ENCODE measurements at regions not wholly inside any gene's neighbourhood (a gene's known extent, or its start where the extent isn't known, plus 50 kb on each side); places are given as distances from the start of the nearest gene placed in this dataset.

DNA sequence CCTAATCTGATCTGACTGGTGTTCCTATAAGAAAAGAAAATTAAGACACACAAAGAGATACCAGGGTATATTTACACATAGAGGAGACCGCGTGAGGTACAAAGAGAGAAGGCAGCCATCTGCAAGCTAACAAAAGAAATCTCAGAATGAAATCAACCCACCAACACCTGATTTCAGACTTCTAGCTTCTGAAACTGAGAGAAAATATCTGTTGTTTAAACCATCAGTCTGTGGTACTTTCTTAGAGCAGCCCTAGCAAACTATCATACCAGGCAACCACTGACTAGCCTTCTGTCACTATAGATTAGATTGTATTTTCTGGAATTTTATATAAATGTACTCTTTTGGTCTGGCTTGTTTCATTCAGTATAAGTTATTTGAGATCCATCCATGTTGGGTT, 779.3 kb upstream of the ACO1 start:
- intact Hi-C loops (cut with DNase I; ENCODE audit: low total_unique reads), result no loop called here
- 96 to 98% methylated on average over 2 of the region's 2 CpGs for WGBS, 2 donors
- H3K4me3 ChIP-seq, result no peak overlapping the region

DNA sequence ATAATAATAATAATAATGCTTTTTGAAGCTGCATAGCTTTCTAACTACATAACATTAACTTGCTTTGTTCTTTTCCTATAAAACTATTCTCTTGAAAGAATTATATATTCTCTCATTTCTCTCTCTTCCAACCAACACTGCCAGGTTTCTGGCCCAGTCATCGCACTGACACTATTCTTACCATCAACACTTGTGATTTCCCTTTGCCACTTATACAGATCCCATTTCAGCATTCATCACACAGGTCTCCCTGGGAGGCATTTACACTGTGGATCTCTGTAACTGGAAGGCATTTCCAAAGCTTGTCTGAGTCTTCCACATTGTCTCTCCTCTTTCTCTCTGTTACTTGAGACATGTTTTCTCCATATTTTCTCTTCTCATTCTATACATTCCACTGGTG, 777.8 kb upstream of the ACO1 start:
- Histone ChIP-seq H3K4me3 (no peak overlapping the region), H3K27ac (no peak overlapping the region), H3K4me1 (no peaks in the 10 kb centered on the region), H3K9me3 (no peaks in the 10 kb centered on the region), H3K36me3 (ENCODE audit: low read depth, missing control alignments) (no peaks in the 10 kb centered on the region), H3K27me3 (no peaks in the 10 kb centered on the region)
- TF ChIP-seq POLR2A (IDR thresholded peaks at IDR 0.05), result no peak
- TF ChIP-seq, protein P1, sequence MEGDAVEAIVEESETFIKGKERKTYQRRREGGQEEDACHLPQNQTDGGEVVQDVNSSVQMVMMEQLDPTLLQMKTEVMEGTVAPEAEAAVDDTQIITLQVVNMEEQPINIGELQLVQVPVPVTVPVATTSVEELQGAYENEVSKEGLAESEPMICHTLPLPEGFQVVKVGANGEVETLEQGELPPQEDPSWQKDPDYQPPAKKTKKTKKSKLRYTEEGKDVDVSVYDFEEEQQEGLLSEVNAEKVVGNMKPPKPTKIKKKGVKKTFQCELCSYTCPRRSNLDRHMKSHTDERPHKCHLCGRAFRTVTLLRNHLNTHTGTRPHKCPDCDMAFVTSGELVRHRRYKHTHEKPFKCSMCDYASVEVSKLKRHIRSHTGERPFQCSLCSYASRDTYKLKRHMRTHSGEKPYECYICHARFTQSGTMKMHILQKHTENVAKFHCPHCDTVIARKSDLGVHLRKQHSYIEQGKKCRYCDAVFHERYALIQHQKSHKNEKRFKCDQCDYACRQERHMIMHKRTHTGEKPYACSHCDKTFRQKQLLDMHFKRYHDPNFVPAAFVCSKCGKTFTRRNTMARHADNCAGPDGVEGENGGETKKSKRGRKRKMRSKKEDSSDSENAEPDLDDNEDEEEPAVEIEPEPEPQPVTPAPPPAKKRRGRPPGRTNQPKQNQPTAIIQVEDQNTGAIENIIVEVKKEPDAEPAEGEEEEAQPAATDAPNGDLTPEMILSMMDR (IDR thresholded peaks at IDR 0.05), result no peak
- 96 to 98% methylated on average over 1 of the region's 1 CpG for WGBS, 2 donors
- DNase-seq, result no peak
- intact Hi-C loops (cut with DNase I; ENCODE audit: low total_unique reads), result no loop called here

More for the DNA sequence above, 779.3 kb upstream of the ACO1 start:
- TF ChIP-seq POLR2A (IDR thresholded peaks at IDR 0.05), result no peak
- no peak for DNase-seq
- no peaks in the 10 kb centered on the region for H3K36me3 ChIP-seq (ENCODE audit: low read depth, missing control alignments)
- no peaks in the 10 kb centered on the region for H3K4me1 ChIP-seq
- H3K27ac ChIP-seq, result no peak overlapping the region
- no peaks in the 10 kb centered on the region for H3K27me3 ChIP-seq
- no peaks in the 10 kb centered on the region for H3K9me3 ChIP-seq

DNA sequence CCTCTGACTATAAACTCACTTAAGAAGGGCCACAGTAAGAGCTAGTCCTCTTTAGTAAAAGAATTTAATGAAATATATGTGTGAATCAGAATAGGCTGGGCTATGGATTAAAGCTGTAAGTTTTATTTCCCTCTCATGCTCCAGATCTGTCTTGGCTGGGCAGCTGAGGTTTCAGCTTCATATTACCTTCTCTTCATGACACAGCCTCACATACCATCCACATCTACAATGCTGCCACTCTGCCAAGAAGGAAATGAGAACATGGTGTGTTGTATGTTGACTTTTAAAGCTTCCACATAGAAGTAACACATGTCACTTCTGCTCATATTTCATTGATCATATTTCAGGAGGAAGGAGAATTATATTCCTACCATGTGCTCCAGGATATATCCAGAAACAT, 776.0 kb upstream of the ACO1 start:
- Histone ChIP-seq H3K27me3 (no peaks in the 10 kb centered on the region), H3K4me1 (no peaks in the 10 kb centered on the region), H3K9me3 (no peaks in the 10 kb centered on the region), H3K27ac (no peak overlapping the region), H3K36me3 (ENCODE audit: low read depth, missing control alignments) (no peaks in the 10 kb centered on the region), H3K4me3 (no peak overlapping the region)
- intact Hi-C loops (cut with DNase I; ENCODE audit: low total_unique reads), result no loop called here
- no peak for DNase-seq
- TF ChIP-seq POLR2A (IDR thresholded peaks at IDR 0.05), result no peak
- TF ChIP-seq, protein P1 (IDR thresholded peaks at IDR 0.05), result no peak

DNA sequence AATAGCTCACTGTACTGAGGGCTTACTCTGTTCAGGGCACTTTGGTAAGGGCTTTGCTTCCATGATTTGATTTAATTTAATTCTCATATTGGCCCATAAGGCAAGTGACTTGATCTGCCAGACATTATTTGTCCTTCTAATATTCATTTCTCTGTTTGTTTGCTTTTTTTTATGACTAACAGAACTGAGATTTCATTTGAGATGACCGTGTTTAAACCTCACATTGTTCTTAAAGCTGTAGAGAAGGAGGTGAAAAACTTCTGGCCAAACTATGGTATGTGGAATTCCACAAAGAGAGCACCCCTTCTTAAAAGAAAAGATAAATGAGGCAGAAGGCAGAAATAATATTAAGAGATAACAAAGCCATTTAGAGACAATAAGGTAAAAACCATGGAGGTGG, 775.6 kb upstream of the ACO1 start:
- no peaks in the 10 kb centered on the region for H3K36me3 ChIP-seq (ENCODE audit: low read depth, missing control alignments)
- WGBS, 2 donors, result 55 to 83% methylated on average over 1 of the region's 1 CpG
- H3K4me3 ChIP-seq, result no peak overlapping the region
- TF ChIP-seq, protein P1 (IDR thresholded peaks at IDR 0.05), result no peak
- DNase-seq, result no peak
- intact Hi-C loops (cut with DNase I; ENCODE audit: low total_unique reads), result no loop called here
- no peaks in the 10 kb centered on the region for H3K9me3 ChIP-seq
- no peaks in the 10 kb centered on the region for H3K27me3 ChIP-seq
- H3K27ac ChIP-seq, result no peak overlapping the region
- H3K4me1 ChIP-seq, result no peaks in the 10 kb centered on the region

DNA sequence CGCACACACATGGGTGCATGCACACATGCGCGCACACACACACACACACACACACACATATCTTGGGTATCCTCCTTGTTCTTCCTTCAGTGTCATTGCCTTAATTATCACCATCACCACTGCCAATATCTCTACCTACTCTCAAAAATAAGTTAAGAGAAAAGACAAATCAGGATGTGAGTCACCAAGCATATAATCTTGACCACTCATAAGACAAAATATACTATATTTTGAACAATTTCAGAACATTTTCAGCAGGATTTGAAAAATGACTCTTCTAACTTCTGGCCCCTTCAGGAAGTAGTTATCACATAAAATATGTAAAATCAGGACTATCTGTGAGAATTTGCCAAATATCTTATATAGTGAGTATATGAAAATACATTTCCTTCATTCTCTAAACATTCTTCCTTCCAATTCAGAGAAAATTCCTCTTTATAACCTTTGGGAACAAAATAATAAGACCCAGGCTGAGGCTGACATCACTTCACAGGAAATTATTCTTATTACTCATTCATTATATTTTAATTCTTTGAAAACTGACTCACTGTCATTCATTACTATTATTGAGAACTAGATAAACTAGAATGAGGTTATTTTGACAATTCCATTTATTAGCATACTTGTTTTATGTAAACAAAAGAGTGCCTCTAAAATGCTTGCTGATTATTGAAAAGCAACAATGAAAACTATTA, 772.0 kb upstream of the ACO1 start:
- Histone ChIP-seq H3K27me3 (no peaks in the 10 kb centered on the region), H3K27ac (no peak overlapping the region), H3K4me3 (no peak overlapping the region), H3K9me3 (no peaks in the 10 kb centered on the region), H3K36me3 (ENCODE audit: low read depth, missing control alignments) (no peaks in the 10 kb centered on the region), H3K4me1 (no peaks in the 10 kb centered on the region)
- TF ChIP-seq, protein P1 (IDR thresholded peaks at IDR 0.05), result no peak
- no peak for TF ChIP-seq POLR2A (IDR thresholded peaks at IDR 0.05)
- no peak for DNase-seq
- WGBS, 2 donors, result 87 to 92% methylated on average over 3 of the region's 3 CpGs
- intact Hi-C loops (cut with DNase I; ENCODE audit: low total_unique reads), result no loop called here

All from testis (tissue), 2 donors.